Right renal pelvis (tissue), 4 donors: ENCODE measurements at regions not wholly inside any gene's neighbourhood (a gene's known extent, or its start where the extent isn't known, plus 50 kb on each side); places are given as distances from the start of the nearest gene placed in this dataset.
"Not testable (repeated sequence)": the region's sequence is repeated elsewhere in the genome, so short reads cannot be mapped to it uniquely, and the experiment has no call there.

Experiments
- DNase-seq, 4 donors: peaks; one replicate each; pipeline ENCODE4 v3.0.0-alpha.2; 2013; ENCODE audit warnings: low read depth in 4 of 4, low spot score in 3 of 4, missing footprints in 1 of 4

DNA sequence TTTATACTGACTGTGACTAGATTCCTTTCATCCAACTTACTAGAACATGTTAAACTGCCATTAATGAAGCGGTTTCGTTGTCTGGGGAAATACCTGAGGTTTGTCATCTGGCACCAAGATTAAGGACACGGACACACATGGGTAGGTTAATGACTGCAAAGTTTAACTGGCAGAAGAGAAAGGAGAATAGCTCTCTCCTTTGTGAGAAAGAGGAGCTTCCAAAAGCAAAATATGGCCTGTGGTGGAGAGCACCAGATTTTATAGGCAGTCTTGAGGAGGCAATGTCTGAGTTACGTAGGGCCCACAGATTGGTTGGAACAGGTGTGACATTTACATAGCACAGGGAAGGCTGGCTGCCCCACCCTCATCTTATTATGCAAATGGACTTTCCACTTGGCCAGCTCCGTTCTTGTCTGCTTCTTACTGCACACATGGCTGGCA is 1193.0 kb upstream of the CELF2 start:
- peak in 3 of 4 donors; percentile 28 to 67 (median 56) for DNase-seq

- no peak for DNase-seq
These were observed 1192.1 kb upstream of the CELF2 start for GRCh38 chr10:9825491-9826018.

- no peak for DNase-seq
These were observed 1189.6 kb upstream of the CELF2 start for GRCh38 chr10:9828110-9828509.

DNA sequence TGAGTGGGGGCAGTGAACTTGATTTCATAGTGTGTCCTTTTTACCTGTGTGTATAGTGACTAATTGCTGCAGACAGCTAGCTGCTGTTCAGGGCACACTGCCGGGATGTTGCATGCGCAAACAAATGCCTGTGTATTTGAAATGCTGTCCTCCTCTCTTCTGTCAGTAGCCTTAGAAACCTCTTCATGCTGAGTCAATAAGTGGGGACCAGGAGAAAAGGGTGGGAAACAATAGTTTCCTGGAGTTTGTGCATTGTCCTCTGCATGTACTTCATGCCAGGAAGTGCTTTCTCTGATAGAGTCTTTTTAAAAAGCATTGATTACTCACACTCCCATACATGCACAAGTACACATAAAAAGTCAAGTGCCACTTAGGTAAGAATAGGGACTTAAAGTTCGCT is 1183.7 kb upstream of the CELF2 start:
- no peak for DNase-seq

DNA sequence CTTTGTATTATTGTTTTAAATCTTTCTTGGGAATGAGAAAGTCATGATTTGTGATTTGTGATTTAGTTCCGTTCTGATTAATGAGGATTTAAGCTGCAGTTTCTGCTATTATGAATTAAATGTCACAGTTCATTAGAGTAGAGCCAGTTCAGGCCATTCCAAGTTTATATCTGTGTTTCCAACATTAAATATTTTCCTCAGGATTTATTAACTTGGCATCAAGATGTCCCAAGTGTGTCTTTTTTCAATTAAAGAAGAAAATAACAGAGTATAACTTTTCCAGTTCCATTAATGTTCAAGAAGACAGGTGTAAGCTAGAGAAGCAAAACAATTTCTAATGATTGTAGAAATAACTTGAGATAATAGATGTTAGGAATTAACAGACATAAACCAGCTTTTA is 1183.2 kb upstream of the CELF2 start:
- no peak for DNase-seq

DNA sequence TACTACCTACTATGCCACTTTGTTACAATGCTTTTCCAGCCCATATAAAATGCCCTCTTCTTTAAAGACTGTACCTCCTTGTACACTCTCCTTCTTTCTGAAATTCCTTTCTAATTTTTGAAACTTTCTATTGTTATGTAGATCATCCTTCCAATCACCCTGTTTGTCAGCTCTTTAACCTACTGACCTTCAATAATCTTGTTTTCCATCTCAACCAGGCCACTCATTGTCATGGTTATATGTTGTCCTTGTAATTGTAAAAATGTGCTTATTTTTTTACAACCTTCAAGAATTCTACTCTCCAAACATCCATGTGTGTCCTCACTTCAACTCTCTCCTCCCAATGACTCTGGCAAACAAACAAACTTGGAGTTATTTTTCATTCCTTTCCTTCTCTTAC is 1172.6 kb upstream of the CELF2 start:
- no peak for DNase-seq

- no peak for DNase-seq
These were observed 1169.4 kb upstream of the CELF2 start for GRCh38 chr10:9848278-9848677.

DNA sequence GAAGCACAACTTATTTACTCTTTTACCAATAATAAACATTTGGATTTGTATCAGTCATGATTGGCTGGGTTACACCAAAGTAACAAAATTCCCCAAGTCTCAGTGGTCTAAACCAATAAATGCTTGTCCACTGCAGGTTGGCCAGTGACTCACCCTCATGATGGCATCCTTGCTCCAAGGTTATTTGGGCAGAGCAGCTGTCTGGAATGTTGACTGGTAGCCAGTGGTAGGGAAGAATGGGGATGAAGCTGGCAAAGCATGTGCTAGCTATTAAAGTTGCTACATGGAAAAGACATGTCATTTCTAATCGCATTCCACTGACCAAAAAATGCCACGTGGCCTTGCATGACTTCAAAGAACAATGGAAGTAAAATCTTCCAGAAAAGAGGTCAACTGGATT is 1168.7 kb upstream of the CELF2 start:
- DNase-seq, result no peak

DNA sequence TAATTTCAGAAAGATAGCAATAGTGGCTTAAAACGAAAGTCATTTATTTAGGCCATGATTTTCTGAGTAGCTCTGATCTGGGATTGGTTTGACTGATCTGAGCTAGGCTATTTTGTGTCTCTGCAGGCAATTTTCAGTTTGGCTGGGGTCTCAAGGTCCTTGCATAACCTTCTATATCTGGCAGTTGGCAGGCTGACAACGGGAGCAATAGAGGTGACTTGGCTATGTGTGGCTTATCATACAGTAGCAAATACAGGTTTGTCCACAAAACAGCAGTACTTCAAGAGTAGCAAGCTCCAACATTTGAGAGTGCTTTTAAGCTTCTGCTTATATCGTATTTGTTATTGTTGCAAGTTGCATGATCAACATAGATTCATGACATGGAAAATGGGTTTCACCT is 1167.3 kb upstream of the CELF2 start:
- no peak for DNase-seq

DNA sequence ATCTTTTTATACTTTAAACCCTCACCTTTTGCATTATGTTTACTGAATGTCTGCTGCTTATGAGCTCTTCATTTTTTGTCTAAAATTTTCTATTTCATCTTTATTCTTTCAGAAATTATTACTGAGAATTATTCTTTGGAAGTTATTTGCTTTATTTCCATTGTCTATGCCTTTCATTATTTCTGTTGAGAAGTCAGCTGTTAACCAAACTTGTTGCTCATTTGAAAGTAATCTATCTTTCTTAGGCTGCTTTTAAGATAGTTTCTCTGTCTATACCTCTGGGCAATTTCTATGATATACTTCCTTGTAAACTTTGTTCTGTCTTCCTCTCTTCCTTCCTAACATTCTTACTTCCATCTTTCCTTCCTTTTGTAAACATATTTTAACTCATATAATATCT is 1165.9 kb upstream of the CELF2 start:
- DNase-seq, result no peak

GRCh38 chr10:9853405-9854355 is 1164.0 kb upstream of the CELF2 start:
- no peak for DNase-seq

DNA sequence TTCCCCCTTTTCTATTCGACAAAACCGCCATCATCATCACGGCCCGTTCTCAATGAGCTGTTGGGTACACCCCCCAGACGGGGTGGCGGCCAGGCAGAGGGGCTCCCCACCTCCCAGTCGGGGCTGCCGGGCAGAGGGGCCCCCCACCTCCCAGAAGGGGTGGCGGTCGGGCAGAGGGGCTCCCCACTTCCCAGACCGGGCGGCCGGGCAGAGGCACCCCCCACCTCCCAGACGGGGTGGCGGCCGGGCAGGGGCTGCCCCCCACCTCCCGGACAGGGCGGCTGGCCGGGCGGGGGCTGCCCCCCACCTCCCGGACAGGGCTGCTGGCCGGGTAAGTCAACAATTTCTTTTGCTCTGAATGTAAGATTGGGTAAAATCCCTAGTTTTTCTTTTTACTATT is 1162.2 kb upstream of the CELF2 start:
- DNase-seq, result not testable (repeated sequence)

- DNase-seq, result no peak
These were observed 1158.9 kb upstream of the CELF2 start for GRCh38 chr10:9858816-9859215.

DNA sequence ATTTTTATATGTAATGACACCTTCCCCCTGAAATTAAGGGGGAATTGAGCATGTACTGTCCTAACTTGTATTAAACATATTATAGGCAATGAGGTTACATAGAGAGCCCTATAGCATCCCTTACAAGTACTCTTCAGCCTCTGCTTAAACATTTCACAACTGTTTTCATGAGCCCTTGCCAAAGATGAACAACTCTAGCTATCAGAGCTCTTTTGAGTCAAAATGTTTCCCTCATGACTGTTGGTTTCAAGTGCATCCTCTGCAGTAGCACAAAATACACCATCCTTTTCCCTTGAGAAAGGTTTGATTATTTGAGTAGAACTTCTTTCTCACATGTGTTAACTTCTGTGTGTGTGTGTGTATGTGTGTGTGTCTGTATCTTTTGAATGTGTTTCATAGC is 1157.6 kb upstream of the CELF2 start:
- no peak for DNase-seq

DNA sequence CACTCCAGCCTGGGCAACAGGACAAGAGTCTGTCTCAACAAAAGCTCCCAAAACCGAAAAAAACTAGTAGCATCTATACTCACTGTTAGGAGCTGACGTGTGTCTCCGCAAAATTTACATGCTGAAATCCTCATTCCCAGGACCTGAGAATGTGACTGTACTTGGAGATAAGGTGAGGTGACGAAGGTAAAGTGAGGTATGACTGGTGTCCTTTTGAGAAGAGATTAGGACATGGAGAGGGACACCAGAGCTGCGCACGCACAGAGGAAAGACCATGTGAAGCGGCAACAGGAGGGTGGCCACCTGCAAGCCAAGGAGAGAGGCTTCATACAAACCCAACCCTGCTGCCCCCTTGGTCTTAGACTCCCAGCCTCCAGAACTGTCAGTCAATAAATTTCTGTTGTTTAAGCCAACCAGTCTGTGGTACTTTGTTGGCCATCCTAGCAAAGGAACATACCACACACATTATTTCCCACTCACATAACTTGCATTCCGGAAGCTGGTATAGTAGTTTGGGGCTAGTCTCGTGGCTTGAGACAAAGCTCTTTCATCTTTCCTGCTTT is 1154.0 kb upstream of the CELF2 start:
- no peak for DNase-seq

- DNase-seq, result no peak
These were observed 1149.2 kb upstream of the CELF2 start for GRCh38 chr10:9868499-9868898.

GRCh38 chr10:9869205-9869604 is 1148.5 kb upstream of the CELF2 start:
- peak in 3 of 4 donors; percentile 10 to 22 (median 14) for DNase-seq

GRCh38 chr10:9869606-9870176 is 1148.0 kb upstream of the CELF2 start:
- DNase-seq, result no peak

GRCh38 chr10:9875353-9875752 is 1142.3 kb upstream of the CELF2 start:
- DNase-seq, result no peak

- no peak for DNase-seq
These were observed 1139.7 kb upstream of the CELF2 start for GRCh38 chr10:9877978-9878377.

DNA sequence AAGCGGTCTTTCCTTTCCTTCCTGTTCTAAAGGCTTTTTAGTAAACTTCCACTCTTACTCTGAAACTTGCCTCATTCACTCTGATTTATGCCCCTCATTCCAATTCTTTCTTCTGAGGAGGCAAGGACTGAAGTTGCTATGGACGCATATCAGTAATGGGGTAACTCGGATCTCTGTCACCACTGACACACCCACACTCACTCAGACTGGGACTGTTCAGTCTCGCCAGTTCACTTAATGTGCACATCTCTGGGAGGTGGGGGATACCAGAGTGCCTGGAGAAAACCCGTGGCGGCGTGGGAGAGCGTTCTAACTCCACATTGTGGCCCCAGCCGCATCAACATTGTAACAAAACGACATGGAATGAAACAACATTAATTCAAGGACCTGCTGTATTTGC is 1139.3 kb upstream of the CELF2 start:
- no peak for DNase-seq

GRCh38 chr10:9885761-9886160 is 1131.9 kb upstream of the CELF2 start:
- no peak for DNase-seq
